ENCODE measurements at regions not wholly inside any gene's neighbourhood (a gene's known extent, or its start where the extent isn't known, plus 50 kb on each side); places are given as distances from the start of the nearest gene placed in this dataset.

- Histone ChIP-seq H3K4me3 (no peak overlapping the region), H3K27ac (no peak overlapping the region), H3K36me3 (no peaks in the 10 kb centered on the region), H3K9me3 (ENCODE audit: low read depth) (no peaks in the 10 kb centered on the region), H3K27me3 (no peaks in the 10 kb centered on the region), H3K4me1 (ENCODE audit: low read depth) (no peaks in the 10 kb centered on the region)
- DNase-seq (ENCODE audit: low read depth in 1 of 2, low spot score in 1 of 2): no peak
- TF ChIP-seq CTCF (IDR thresholded peaks at IDR 0.05; ENCODE audit: low read depth, low read length): no peak
Observed at GRCh38 chr10:120783867-120784266, 67.3 kb upstream of the WDR11 start.

- Histone ChIP-seq H3K4me1 (ENCODE audit: low read depth) (no peaks in the 10 kb centered on the region), H3K36me3 (no peaks in the 10 kb centered on the region), H3K27me3 (no peaks in the 10 kb centered on the region), H3K27ac (no peak overlapping the region), H3K4me3 (no peak overlapping the region), H3K9me3 (ENCODE audit: low read depth) (no peaks in the 10 kb centered on the region)
- no peak for TF ChIP-seq CTCF (IDR thresholded peaks at IDR 0.05; ENCODE audit: low read depth, low read length)
- no peak for DNase-seq (ENCODE audit: low read depth in 1 of 2, low spot score in 1 of 2)
Observed at GRCh38 chr10:120788771-120789170, 62.4 kb upstream of the WDR11 start.

GRCh38 chr10:120789303-120790203 lies 61.6 kb upstream of the WDR11 start:
- H3K36me3 ChIP-seq: no peaks in the 10 kb centered on the region
- no peak overlapping the region for H3K27ac ChIP-seq
- no peaks in the 10 kb centered on the region for H3K27me3 ChIP-seq
- H3K4me3 ChIP-seq: no peak overlapping the region
- no peaks in the 10 kb centered on the region for H3K9me3 ChIP-seq (ENCODE audit: low read depth)
- no peak for TF ChIP-seq CTCF (IDR thresholded peaks at IDR 0.05; ENCODE audit: low read depth, low read length)
- H3K4me1 ChIP-seq (ENCODE audit: low read depth): no peaks in the 10 kb centered on the region
- DNase-seq (ENCODE audit: low read depth in 1 of 2, low spot score in 1 of 2): no peak

- Histone ChIP-seq H3K27me3 (no peaks in the 10 kb centered on the region), H3K4me3 (no peak overlapping the region), H3K27ac (no peak overlapping the region), H3K4me1 (ENCODE audit: low read depth) (no peaks in the 10 kb centered on the region), H3K36me3 (no peaks in the 10 kb centered on the region), H3K9me3 (ENCODE audit: low read depth) (no peaks in the 10 kb centered on the region)
- no peak for DNase-seq (ENCODE audit: low read depth in 1 of 2, low spot score in 1 of 2)
- TF ChIP-seq CTCF (IDR thresholded peaks at IDR 0.05; ENCODE audit: low read depth, low read length): no peak
Observed at GRCh38 chr10:120791316-120791715, 59.8 kb upstream of the WDR11 start.

GRCh38 chr10:120793088-120793487 lies 58.1 kb upstream of the WDR11 start:
- Histone ChIP-seq H3K27me3 (no peaks in the 10 kb centered on the region), H3K27ac (no peak overlapping the region), H3K4me3 (no peak overlapping the region), H3K4me1 (ENCODE audit: low read depth) (no peaks in the 10 kb centered on the region), H3K9me3 (ENCODE audit: low read depth) (no peaks in the 10 kb centered on the region), H3K36me3 (no peaks in the 10 kb centered on the region)
- DNase-seq (ENCODE audit: low read depth in 1 of 2, low spot score in 1 of 2): no peak
- no peak for TF ChIP-seq CTCF (IDR thresholded peaks at IDR 0.05; ENCODE audit: low read depth, low read length)

All from cardiac muscle cell (in vitro differentiated cells and primary cell).